ENCODE measurements at regions not wholly inside any gene's neighbourhood (a gene's known extent, or its start where the extent isn't known, plus 50 kb on each side); places are given as distances from the start of the nearest gene placed in this dataset.

- Histone ChIP-seq H3K4me1 (no peaks in the 10 kb centered on the region), H3K9me3 (replicated peaks) (peaks cover 3% of the 10 kb centered on the region), H3K4me3 (no peak overlapping the region), H3K36me3 (no peaks in the 10 kb centered on the region), H3K27ac (replicated peaks) (no peak overlapping the region), H3K27me3 (ENCODE audit: low read depth) (peaks cover 6% of the 10 kb centered on the region)
- DNase-seq, result peak; percentile 26
- intact Hi-C loops (cut with micrococcal nuclease), result no loop called here
- peak; percentile 67 for TF ChIP-seq CTCF (IDR thresholded peaks at IDR 0.05; ENCODE audit: borderline replicate concordance)
These were observed 66.2 kb downstream of the FAM241B start for GRCh38 chr10:69696073-69696731.

GRCh38 chr10:69697006-69697405 is 67.0 kb downstream of the FAM241B start:
- intact Hi-C loops (cut with micrococcal nuclease), result no loop called here
- Histone ChIP-seq H3K27ac (replicated peaks) (no peak overlapping the region), H3K9me3 (replicated peaks) (peaks cover 3% of the 10 kb centered on the region), H3K4me3 (no peak overlapping the region), H3K27me3 (ENCODE audit: low read depth) (peaks cover 13% of the 10 kb centered on the region), H3K36me3 (no peaks in the 10 kb centered on the region), H3K4me1 (no peaks in the 10 kb centered on the region)
- no peak for TF ChIP-seq CTCF (IDR thresholded peaks at IDR 0.05; ENCODE audit: borderline replicate concordance)
- DNase-seq, result no peak

GRCh38 chr10:69703256-69703655 is 73.2 kb downstream of the FAM241B start:
- peaks cover 47% of the 10 kb centered on the region for H3K27me3 ChIP-seq (ENCODE audit: low read depth)
- H3K9me3 ChIP-seq (replicated peaks), result peaks cover 13% of the 10 kb centered on the region
- H3K4me1 ChIP-seq, result no peaks in the 10 kb centered on the region
- no peak for DNase-seq
- TF ChIP-seq CTCF (IDR thresholded peaks at IDR 0.05; ENCODE audit: borderline replicate concordance), result no peak
- no peaks in the 10 kb centered on the region for H3K36me3 ChIP-seq
- H3K27ac ChIP-seq (replicated peaks), result no peak overlapping the region
- H3K4me3 ChIP-seq, result no peak overlapping the region
- intact Hi-C loops (cut with micrococcal nuclease), result no loop called here

- no peak for TF ChIP-seq CTCF (IDR thresholded peaks at IDR 0.05; ENCODE audit: borderline replicate concordance)
- Histone ChIP-seq H3K4me3 (no peak overlapping the region), H3K4me1 (no peaks in the 10 kb centered on the region), H3K36me3 (no peaks in the 10 kb centered on the region), H3K27me3 (ENCODE audit: low read depth) (peaks cover 51% of the 10 kb centered on the region), H3K9me3 (replicated peaks) (peaks cover 18% of the 10 kb centered on the region), H3K27ac (replicated peaks) (no peak overlapping the region)
- DNase-seq, result no peak
- intact Hi-C loops (cut with micrococcal nuclease), result no loop called here
These were observed 74.0 kb downstream of the FAM241B start for GRCh38 chr10:69703766-69704630.

GRCh38 chr10:69709366-69709941 is 79.4 kb downstream of the FAM241B start:
- no peaks in the 10 kb centered on the region for H3K4me1 ChIP-seq
- H3K27me3 ChIP-seq (ENCODE audit: low read depth), result peaks cover 41% of the 10 kb centered on the region
- peaks cover 9% of the 10 kb centered on the region for H3K9me3 ChIP-seq (replicated peaks)
- intact Hi-C loops (cut with micrococcal nuclease), result no loop called here
- no peak for DNase-seq
- no peak overlapping the region for H3K4me3 ChIP-seq
- no peak for TF ChIP-seq CTCF (IDR thresholded peaks at IDR 0.05; ENCODE audit: borderline replicate concordance)
- H3K36me3 ChIP-seq, result no peaks in the 10 kb centered on the region
- H3K27ac ChIP-seq (replicated peaks), result no peak overlapping the region
